Left ventricle myocardium inferior (tissue), 1 donor: ENCODE measurements at regions not wholly inside any gene's neighbourhood (a gene's known extent, or its start where the extent isn't known, plus 50 kb on each side); places are given as distances from the start of the nearest gene placed in this dataset.

Source experiments
- DNase-seq: peaks from one replicate; pipeline ENCODE4 v3.0.0-alpha.2; 2020
- H3K27ac ChIP-seq: fragments of 200-600 bp; replicated peaks from 2 replicates; pipeline ENCODE4 v1.8.0; 2021
- H3K27me3 ChIP-seq: fragments of 200-600 bp; 2 replicates; pipeline ENCODE4 v1.8.0; 2021; ENCODE audit warnings: low read depth
- H3K36me3 ChIP-seq: fragments of 200-600 bp; 2 replicates; pipeline ENCODE4 v1.8.0; 2021
- H3K4me1 ChIP-seq: fragments of 200-600 bp; 2 replicates; pipeline ENCODE4 v1.8.0; 2021
- H3K4me3 ChIP-seq: fragments of 200-600 bp; 2 replicates; pipeline ENCODE4 v1.8.0; 2021; ENCODE audit warnings: mild to moderate bottlenecking, moderate library complexity
- H3K9me3 ChIP-seq: fragments of 200-600 bp; replicated peaks from 2 replicates; pipeline ENCODE4 v1.8.0; 2021
- CTCF ChIP-seq: fragments of 200-600 bp; IDR thresholded peaks from 2 replicates; pipeline ENCODE4 v1.8.0; 2021; ENCODE audit warnings: antibody characterized with exemption, mild to moderate bottlenecking, borderline replicate concordance
- intact Hi-C: fragments of 100-400 bp; cut with micrococcal nuclease; formaldehyde crosslinking; loops from one replicate; pipeline ENCODE4 v1.11.0; 2022
- donor health status: DM: no; HTN: yes; CAD: no; lungs with severe emphysema.

- no peak for DNase-seq
- intact Hi-C loops, result no loop called here
- TF ChIP-seq CTCF, result no peak
Measured at GRCh38 chr2:217647226-217647625, 355.6 kb downstream of the TNS1 start.

GRCh38 chr2:217645896-217646295, 356.9 kb downstream of the TNS1 start:
- Histone ChIP-seq H3K9me3 (no peaks in the 10 kb centered on the region), H3K27me3 (no peaks in the 10 kb centered on the region), H3K27ac (no peak overlapping the region), H3K36me3 (no peaks in the 10 kb centered on the region), H3K4me1 (peaks cover 24% of the 10 kb centered on the region), H3K4me3 (no peak overlapping the region)
- intact Hi-C loops, result no loop called here
- no peak for TF ChIP-seq CTCF
- DNase-seq, result no peak

More at GRCh38 chr2:217647226-217647625, 355.6 kb downstream of the TNS1 start:
- no peaks in the 10 kb centered on the region for H3K36me3 ChIP-seq
- no peak overlapping the region for H3K27ac ChIP-seq
- H3K27me3 ChIP-seq, result no peaks in the 10 kb centered on the region
- H3K4me1 ChIP-seq, result peaks cover 20% of the 10 kb centered on the region
- no peaks in the 10 kb centered on the region for H3K9me3 ChIP-seq
- no peak overlapping the region for H3K4me3 ChIP-seq

GRCh38 chr2:217643789-217644301, 358.9 kb downstream of the TNS1 start:
- H3K27ac ChIP-seq, result peak overlapping the region; percentile 56
- intact Hi-C loops, result no loop called here
- H3K36me3 ChIP-seq, result no peaks in the 10 kb centered on the region
- peaks cover 21% of the 10 kb centered on the region for H3K4me1 ChIP-seq
- no peak for TF ChIP-seq CTCF
- H3K4me3 ChIP-seq, result no peak overlapping the region
- no peak for DNase-seq
- no peaks in the 10 kb centered on the region for H3K27me3 ChIP-seq
- H3K9me3 ChIP-seq, result no peaks in the 10 kb centered on the region

- intact Hi-C loops, result no loop called here
- DNase-seq, result no peak
- peak overlapping the region; percentile 39 for H3K27ac ChIP-seq
Measured at GRCh38 chr2:217642944-217643343, 359.9 kb downstream of the TNS1 start.

GRCh38 chr2:217641960-217642359, 360.8 kb downstream of the TNS1 start:
- intact Hi-C loops, result no loop called here
- no peak for DNase-seq
- peak overlapping the region; percentile 39 for H3K27ac ChIP-seq
- no peaks in the 10 kb centered on the region for H3K36me3 ChIP-seq
- peaks cover 39% of the 10 kb centered on the region for H3K4me1 ChIP-seq
- TF ChIP-seq CTCF, result no peak
- no peaks in the 10 kb centered on the region for H3K9me3 ChIP-seq
- no peak overlapping the region for H3K4me3 ChIP-seq
- H3K27me3 ChIP-seq, result no peaks in the 10 kb centered on the region

More at GRCh38 chr2:217642944-217643343, 359.9 kb downstream of the TNS1 start:
- H3K27me3 ChIP-seq, result no peaks in the 10 kb centered on the region
- peaks cover 30% of the 10 kb centered on the region for H3K4me1 ChIP-seq
- H3K4me3 ChIP-seq, result no peak overlapping the region
- no peak for TF ChIP-seq CTCF
- no peaks in the 10 kb centered on the region for H3K36me3 ChIP-seq
- H3K9me3 ChIP-seq, result no peaks in the 10 kb centered on the region
